HG02970 (cell line): ENCODE measurements at regions not wholly inside any gene's neighbourhood (a gene's known extent, or its start where the extent isn't known, plus 50 kb on each side); places are given as distances from the start of the nearest gene placed in this dataset.
"Not testable (repeated sequence)": the region's sequence is repeated elsewhere in the genome, so short reads cannot be mapped to it uniquely, and the experiment has no call there.

Experiments
- ATAC-seq: cut with Tn5 transposase; IDR thresholded peaks from one replicate; pipeline ENCODE4 v1.9.1; 2021; ENCODE audit warnings: mild to moderate bottlenecking, moderate library complexity, moderate number of reproducible peaks; ENCODE audit not compliant: unreplicated experiment, low FRiP score

- ATAC-seq: no peak
Measured at GRCh38 chr10:123221418-123221817, 67.2 kb downstream of the BUB3 start.

- no peak for ATAC-seq
Measured at GRCh38 chr10:123222832-123223231, 68.6 kb downstream of the BUB3 start.

GRCh38 chr10:123227706-123228105 lies 73.5 kb downstream of the BUB3 start:
- ATAC-seq: no peak

- no peak for ATAC-seq
Measured at GRCh38 chr10:123229927-123230630, 75.9 kb downstream of the BUB3 start.

GRCh38 chr10:123232879-123233278 lies 78.7 kb downstream of the BUB3 start:
- ATAC-seq: not testable (repeated sequence)

GRCh38 chr10:123235014-123235413 lies 80.8 kb downstream of the BUB3 start:
- not testable (repeated sequence) for ATAC-seq

GRCh38 chr10:123236126-123236525 lies 81.9 kb downstream of the BUB3 start:
- no peak for ATAC-seq

GRCh38 chr10:123240250-123240649 lies 86.0 kb downstream of the BUB3 start:
- no peak for ATAC-seq

- ATAC-seq: no peak
Measured at GRCh38 chr10:123240776-123241175, 86.6 kb downstream of the BUB3 start.

- ATAC-seq: no peak
Measured at GRCh38 chr10:123241391-123242141, 87.4 kb downstream of the BUB3 start.

- ATAC-seq: no peak
Measured at GRCh38 chr10:123244747-123245146, 90.5 kb downstream of the BUB3 start.

- ATAC-seq: no peak
Measured at GRCh38 chr10:123245264-123245663, 91.1 kb downstream of the BUB3 start.

GRCh38 chr10:123249894-123250293 lies 95.7 kb downstream of the BUB3 start:
- no peak for ATAC-seq

- ATAC-seq: no peak
Measured at GRCh38 chr10:123250640-123251039, 96.4 kb downstream of the BUB3 start.

- ATAC-seq: no peak
Measured at GRCh38 chr10:123252779-123253178, 98.6 kb downstream of the BUB3 start.

GRCh38 chr10:123254343-123254742 lies 100.1 kb downstream of the BUB3 start:
- ATAC-seq: not testable (repeated sequence)

- no peak for ATAC-seq
Measured at GRCh38 chr10:123257904-123258456, 103.8 kb downstream of the BUB3 start.

- ATAC-seq: no peak
Measured at GRCh38 chr10:123259081-123259480, 104.9 kb downstream of the BUB3 start.

GRCh38 chr10:123259791-123260190 lies 105.6 kb downstream of the BUB3 start:
- no peak for ATAC-seq

GRCh38 chr10:123262456-123262855 lies 108.3 kb downstream of the BUB3 start:
- ATAC-seq: no peak

- ATAC-seq: no peak
Measured at GRCh38 chr10:123266971-123267370, 112.8 kb downstream of the BUB3 start.
